HepG2 (cell line): ENCODE measurements at regions not wholly inside any gene's neighbourhood (a gene's known extent, or its start where the extent isn't known, plus 50 kb on each side); places are given as distances from the start of the nearest gene placed in this dataset.

Experiments
- ATAC-seq: fragments of 200-7000 bp; cut with Tn5 transposase; 3 replicates; pipeline ENCODE4 v1.9.1; 2020; ENCODE audit warnings: mild to moderate bottlenecking, moderate library complexity
- BruUV-seq: library from RNA; stranded (reverse); fragments of 400-500 nt; replicated peaks from 2 replicates; lab custom pipeline; 2021; lab: Mats Ljungman, UMichigan
- CTCF ChIA-PET: fragments of 300-600 bp; formaldehyde crosslinking; extraction: SDS; loops from one replicate; lab custom pipeline; 2021; ENCODE audit warnings: low total read pairs, inconsistent platforms, low intra/inter-chr PET ratio; lab: Yijun Ruan, JAX
- POLR2A ChIA-PET: fragments of 350-600 bp; sonication (Branson Sonifier 250); formaldehyde crosslinking; loops from one replicate; lab custom pipeline; 2020; ENCODE audit warnings: antibody characterized with exemption, inconsistent platforms; lab: Yijun Ruan, JAX
- DNase-seq: peaks from one replicate; pipeline ENCODE4 v3.0.0-alpha.2; 2015; ENCODE audit warnings: low spot score
- FAIRE-seq: peaks from 3 replicates; lab custom pipeline; 2011; peaks lifted over from hg19 to GRCh38; lab: Jason Lieb, UNC
- H2AFZ ChIP-seq: one replicate; pipeline ENCODE4 v1.6.1; 2011; ENCODE audit warnings: low read length, inconsistent platforms
- H3K27ac ChIP-seq: fragments of 300-600 bp; 3 replicates; pipeline ENCODE4 v1.8.0; 2011; ENCODE audit warnings: mixed run types, mild to moderate bottlenecking, mixed read lengths, low read length, inconsistent platforms; ENCODE audit not compliant: insufficient read depth; ENCODE audit errors: extremely low read length
- H3K27me3 ChIP-seq, 2 experiments: fragments of 200-600 bp in 1 of 2; 2 replicates in 1 of 2; 3 replicates in 1 of 2; pipeline versions ENCODE4 v1.6.0 to v1.8.0; 2011; ENCODE audit warnings: low read length in 2 of 2, mild to moderate bottlenecking in 2 of 2, moderate library complexity in 2 of 2, inconsistent platforms in 1 of 2; ENCODE audit not compliant: insufficient read depth in 2 of 2, control insufficient read depth in 1 of 2
- H3K36me3 ChIP-seq, 2 experiments: fragments of 200-600 bp in 1 of 2; replicated peaks in 1 of 2; 2 replicates in 1 of 2; 3 replicates in 1 of 2; pipeline versions ENCODE4 v1.5.1 to v1.8.0; 2011; ENCODE audit warnings: low read length in 2 of 2, inconsistent platforms in 1 of 2; ENCODE audit not compliant: insufficient read depth in 2 of 2, control insufficient read depth in 1 of 2
- H3K4me1 ChIP-seq: 2 replicates; pipeline ENCODE4 v1.5.1; 2012; ENCODE audit warnings: low read length, inconsistent platforms; ENCODE audit not compliant: insufficient read depth
- H3K4me2 ChIP-seq: 2 replicates; pipeline ENCODE4 v1.6.0; 2011; ENCODE audit warnings: low read depth, low read length, inconsistent platforms
- H3K4me3 ChIP-seq, 3 experiments: fragments of 200-600 bp in 1 of 3; sonication (generic), shearing (Covaris generic) in 1 of 3; replicated peaks in 1 of 3; 2 replicates each; pipeline ENCODE4 v1.5.1; 2011 to 2016; ENCODE audit warnings: low read length in 3 of 3, inconsistent platforms in 2 of 3, low read depth in 2 of 3, mild to moderate bottlenecking in 2 of 3, control low read depth in 1 of 3, mixed read lengths in 1 of 3; ENCODE audit not compliant: insufficient read depth in 1 of 3
- H3K79me2 ChIP-seq: one replicate; pipeline ENCODE4 v1.6.1; 2011; ENCODE audit warnings: low read length, inconsistent platforms; ENCODE audit not compliant: insufficient read depth
- H3K9ac ChIP-seq: 2 replicates; pipeline ENCODE4 v1.6.0; 2011; ENCODE audit warnings: mild to moderate bottlenecking, low read depth, low read length, inconsistent platforms; ENCODE audit not compliant: insufficient read depth
- H3K9me3 ChIP-seq: 2 replicates; pipeline ENCODE4 v1.5.1; 2012; ENCODE audit warnings: mild to moderate bottlenecking, low read length
- H4K20me1 ChIP-seq: 2 replicates; pipeline ENCODE4 v1.6.0; 2011; ENCODE audit warnings: inconsistent platforms, mild to moderate bottlenecking, low read length, moderate library complexity; ENCODE audit not compliant: insufficient read depth
- CAMTA2 ChIP-seq: sonication (generic); formaldehyde crosslinking; IDR thresholded peaks from 2 replicates; pipeline ENCODE4 v1.4.0; 2020; ENCODE audit warnings: mild to moderate bottlenecking, missing genetic modification reagents, borderline replicate concordance
- FOXK1 ChIP-seq: sonication (generic); formaldehyde crosslinking; IDR thresholded peaks from 2 replicates; pipeline ENCODE4 v1.4.0; 2020; ENCODE audit warnings: low read depth, missing genetic modification reagents, borderline replicate concordance
- HNRNPLL ChIP-seq: fragments of 200-400 bp; formaldehyde crosslinking; IDR thresholded peaks from 2 replicates; pipeline ENCODE4 v1.6.1; 2017; ENCODE audit warnings: mild to moderate bottlenecking, low read depth, low read length; ENCODE audit not compliant: poor library complexity, severe bottlenecking
- KLF6 ChIP-seq: IDR thresholded peaks from 2 replicates; pipeline ENCODE4 v1.8.0; 2016; ENCODE audit warnings: missing biosample characterization, missing genetic modification reagents
- SATB2 ChIP-seq: sonication (generic); formaldehyde crosslinking; IDR thresholded peaks from 2 replicates; pipeline ENCODE4 v1.5.0; 2020; ENCODE audit warnings: missing genetic modification reagents
- SRSF9 ChIP-seq: fragments of 200-400 bp; formaldehyde crosslinking; IDR thresholded peaks from 2 replicates; pipeline ENCODE4 v1.6.1; 2018; ENCODE audit warnings: borderline replicate concordance, mild to moderate bottlenecking, low read depth, low read length; ENCODE audit not compliant: insufficient read depth, poor library complexity, severe bottlenecking
- ZBTB10 ChIP-seq: sonication (generic); formaldehyde crosslinking; IDR thresholded peaks from 2 replicates; pipeline ENCODE4 v1.4.0; 2020; ENCODE audit warnings: missing genetic modification reagents, borderline replicate concordance
- ZGPAT ChIP-seq: IDR thresholded peaks from 2 replicates; pipeline ENCODE4 v1.6.1; 2016; ENCODE audit warnings: mild to moderate bottlenecking
- ZNF44 ChIP-seq: sonication (generic); formaldehyde crosslinking; IDR thresholded peaks from 2 replicates; pipeline ENCODE4 v1.5.1; 2020; ENCODE audit warnings: mild to moderate bottlenecking, missing genetic modification reagents
- ZNF468 ChIP-seq: sonication (generic); formaldehyde crosslinking; IDR thresholded peaks from 2 replicates; pipeline ENCODE4 v1.8.0; 2022; ENCODE audit warnings: mild to moderate bottlenecking, moderate library complexity, missing genetic modification reagents
- ZNF569 ChIP-seq: sonication (generic); formaldehyde crosslinking; IDR thresholded peaks from 2 replicates; pipeline ENCODE4 v1.5.0; 2020; ENCODE audit warnings: mild to moderate bottlenecking, missing genetic modification reagents, moderate library complexity, borderline replicate concordance
- ZNF605 ChIP-seq: sonication (generic); formaldehyde crosslinking; IDR thresholded peaks from 2 replicates; pipeline ENCODE4 v1.8.0; 2022; ENCODE audit warnings: mild to moderate bottlenecking, missing genetic modification reagents
- ZNF704 ChIP-seq: sonication (generic); formaldehyde crosslinking; IDR thresholded peaks from 2 replicates; pipeline ENCODE4 v1.8.1; 2023; ENCODE audit warnings: mild to moderate bottlenecking, inconsistent platforms, moderate library complexity, missing genetic modification reagents, borderline replicate concordance
- ZNF737 ChIP-seq: sonication (generic); formaldehyde crosslinking; IDR thresholded peaks from 2 replicates; pipeline ENCODE4 v1.5.0; 2020; ENCODE audit warnings: missing genetic modification reagents, mild to moderate bottlenecking, borderline replicate concordance
- in situ Hi-C: cut with HindIII; loops from 2 replicates; pipeline ENCODE4 v1.10.0; 2017; ENCODE audit warnings: low pct_unique_long_range_greater_than_20kb; ENCODE audit not compliant: extremely low pct_ligation_motif_present
- intact Hi-C: fragments of 100-400 bp; cut with micrococcal nuclease; formaldehyde crosslinking; loops from one replicate; pipeline ENCODE4 v1.10.0; 2022; ENCODE audit not compliant: unreplicated experiment
- TF ChIP-seq, protein P1 (sequence below): sonication (generic); formaldehyde crosslinking; IDR thresholded peaks from 2 replicates; pipeline ENCODE4 v1.4.0; 2020; ENCODE audit warnings: mild to moderate bottlenecking, missing genetic modification reagents, borderline replicate concordance

DNA sequence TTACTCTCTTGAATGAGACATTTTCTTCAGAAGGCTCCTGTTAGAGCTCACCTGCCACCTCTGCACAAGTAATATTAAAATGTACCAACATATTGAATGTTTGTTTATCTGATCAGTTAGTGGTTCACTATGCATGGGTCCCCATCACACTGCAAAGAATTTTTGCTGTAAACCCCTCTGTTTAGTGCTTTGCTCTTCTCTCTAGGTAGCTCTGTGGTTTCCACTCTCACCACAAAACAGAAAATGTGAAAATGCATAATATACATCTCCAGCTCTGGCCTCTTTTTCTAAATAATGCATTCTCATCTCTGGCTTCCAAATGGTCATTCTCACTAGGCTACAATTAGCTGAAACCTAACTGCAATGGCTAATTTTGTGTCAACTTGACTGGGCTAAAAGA is 176.7 kb downstream of the TRIM33 start:
- Histone ChIP-seq H3K79me2 (no peaks in the 10 kb centered on the region), H3K9me3 (no peaks in the 10 kb centered on the region), H3K36me3 (no peaks in the 10 kb centered on the region), H3K27me3 (peaks cover 1 to 7% of the 10 kb centered on the region in 2 experiments; a peak in 1 of 5 replicates), H3K4me2 (no peak overlapping the region), H3K27ac (no peak overlapping the region), H3K4me1 (no peaks in the 10 kb centered on the region), H3K4me3 (no peak overlapping the region), H4K20me1 (no peaks in the 10 kb centered on the region), H2AFZ (no peak overlapping the region), H3K9ac (no peak overlapping the region)
- DNase-seq (no peak), FAIRE-seq (no peak), ATAC-seq (no peak)
- POLR2A ChIA-PET: no interaction called here
- in situ Hi-C loops (no loop called here), intact Hi-C loops (no loop called here)
- TF ChIP-seq CAMTA2 (CRISPR knock-in tag) (no peak), ZNF737 (CRISPR knock-in tag) (no peak), SRSF9 (no peak), ZNF569 (CRISPR knock-in tag) (no peak), ZGPAT (CRISPR knock-in tag) (no peak), ZBTB10 (no peak), ZNF605 (no peak), ZNF44 (CRISPR knock-in tag) (no peak), KLF6 (CRISPR knock-in tag) (no peak), FOXK1 (CRISPR knock-in tag) (no peak), ZNF704 (CRISPR knock-in tag) (no peak), SATB2 (no peak), ZNF468 (CRISPR knock-in tag) (no peak), HNRNPLL (no peak)
- TF ChIP-seq, protein P1, sequence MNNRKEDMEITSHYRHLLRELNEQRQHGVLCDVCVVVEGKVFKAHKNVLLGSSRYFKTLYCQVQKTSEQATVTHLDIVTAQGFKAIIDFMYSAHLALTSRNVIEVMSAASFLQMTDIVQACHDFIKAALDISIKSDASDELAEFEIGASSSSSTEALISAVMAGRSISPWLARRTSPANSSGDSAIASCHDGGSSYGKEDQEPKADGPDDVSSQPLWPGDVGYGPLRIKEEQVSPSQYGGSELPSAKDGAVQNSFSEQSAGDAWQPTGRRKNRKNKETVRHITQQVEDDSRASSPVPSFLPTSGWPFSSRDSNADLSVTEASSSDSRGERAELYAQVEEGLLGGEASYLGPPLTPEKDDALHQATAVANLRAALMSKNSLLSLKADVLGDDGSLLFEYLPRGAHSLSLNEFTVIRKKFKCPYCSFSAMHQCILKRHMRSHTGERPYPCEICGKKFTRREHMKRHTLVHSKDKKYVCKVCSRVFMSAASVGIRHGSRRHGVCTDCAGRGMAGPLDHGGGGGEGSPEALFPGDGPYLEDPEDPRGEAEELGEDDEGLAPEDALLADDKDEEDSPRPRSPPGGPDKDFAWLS (CRISPR knock-in tag): no peak
- BruUV-seq: no TSS peak
- CTCF ChIA-PET: no interaction called here
